Fibroblast of skin of left quadriceps (primary cell): ENCODE measurements at regions not wholly inside any gene's neighbourhood (a gene's known extent, or its start where the extent isn't known, plus 50 kb on each side); places are given as distances from the start of the nearest gene placed in this dataset.
A peak's percentile ranks its signal among the peaks of the same experiment; 100 is the strongest.

Experiments used
- DNase-seq, 2 experiments: peaks; one replicate each; pipeline ENCODE4 v3.0.0-alpha.2; 2013; ENCODE audit warnings: low read depth in 2 of 2

- no peak for DNase-seq
These were observed 513.3 kb upstream of the SEMA6D start for GRCh38 chr15:47203993-47204392.

- DNase-seq: no peak
These were observed 510.8 kb upstream of the SEMA6D start for GRCh38 chr15:47206358-47206978.

DNA sequence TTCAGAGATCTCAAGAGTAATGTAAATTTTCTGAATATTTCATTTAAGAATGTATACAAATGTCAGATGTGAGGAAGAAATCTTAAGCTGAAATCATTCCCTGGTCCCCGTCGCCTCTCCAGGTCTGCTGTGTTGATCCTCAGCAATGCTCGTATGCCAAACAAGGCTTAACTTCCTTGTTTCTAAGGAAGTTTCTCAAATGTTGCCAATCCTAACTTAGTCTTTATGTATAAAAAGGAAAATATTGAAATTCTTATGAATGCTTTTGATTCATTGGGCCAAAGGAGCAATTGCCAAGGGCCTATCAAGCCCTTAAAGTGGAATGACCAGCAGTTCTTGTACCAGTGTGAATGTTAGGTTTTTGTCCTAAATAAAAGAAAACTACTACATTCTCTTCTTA, 507.7 kb upstream of the SEMA6D start:
- no peak for DNase-seq

- DNase-seq: no peak
These were observed 504.9 kb upstream of the SEMA6D start for GRCh38 chr15:47212222-47213010.

- DNase-seq: no peak
These were observed 503.4 kb upstream of the SEMA6D start for GRCh38 chr15:47213883-47214282.

DNA sequence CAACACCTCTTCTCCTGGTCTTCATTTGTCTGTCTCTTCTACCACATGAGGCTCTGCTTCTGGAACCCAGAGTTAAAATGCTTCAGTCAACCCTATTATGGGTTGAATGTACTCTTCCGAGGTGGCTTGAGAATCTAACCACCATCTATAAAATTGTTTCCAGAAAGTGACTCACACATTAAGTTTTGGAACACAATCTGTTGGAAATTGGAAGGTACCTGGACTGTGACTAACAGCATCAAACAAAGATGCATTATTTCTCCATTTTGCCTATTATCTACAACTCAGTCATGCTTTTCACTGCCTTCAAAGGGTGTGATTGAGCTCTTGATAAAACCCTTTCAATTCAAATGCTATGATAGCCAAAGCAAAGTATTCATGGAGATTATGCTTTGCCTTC, 499.0 kb upstream of the SEMA6D start:
- no peak for DNase-seq

DNA sequence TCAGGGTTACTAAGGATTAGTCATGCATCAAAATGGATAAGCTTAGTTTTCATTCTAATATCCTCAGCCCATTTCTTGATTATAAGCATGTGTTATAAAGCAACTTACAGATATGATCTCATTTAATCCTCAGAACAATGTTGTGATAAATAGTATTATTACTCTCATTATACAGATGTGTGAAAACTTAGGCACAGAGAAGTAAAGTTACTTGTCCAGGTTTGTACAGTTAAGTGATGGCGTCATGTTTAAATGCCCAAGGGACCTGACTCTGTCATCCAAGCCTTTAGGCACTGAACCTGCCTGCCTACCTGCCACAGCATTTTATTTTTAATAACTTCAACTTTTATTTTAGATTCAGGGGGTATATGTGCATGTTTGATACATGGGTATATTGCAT, 472.9 kb upstream of the SEMA6D start:
- DNase-seq: no peak

DNA sequence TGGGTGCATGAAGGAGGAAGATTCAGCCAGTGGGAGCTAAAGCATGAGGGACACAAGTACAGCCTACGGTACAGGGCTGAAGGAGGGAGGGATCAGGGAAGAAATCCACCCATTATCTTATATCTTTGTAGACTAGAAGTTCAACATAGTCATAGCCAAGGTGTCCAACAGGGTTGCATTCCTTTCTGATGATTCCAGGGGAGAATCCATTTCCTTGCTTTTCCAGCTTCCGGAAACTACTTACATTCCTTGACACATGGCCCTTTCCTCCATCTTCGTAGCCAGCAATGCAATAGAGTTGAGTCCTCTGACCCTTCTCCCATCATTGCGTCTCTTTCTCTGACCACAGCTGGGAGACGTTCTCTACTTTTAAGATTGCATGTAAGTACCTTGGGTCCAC, 471.0 kb upstream of the SEMA6D start:
- DNase-seq: no peak

GRCh38 chr15:47258521-47258920, 458.8 kb upstream of the SEMA6D start:
- no peak for DNase-seq

DNA sequence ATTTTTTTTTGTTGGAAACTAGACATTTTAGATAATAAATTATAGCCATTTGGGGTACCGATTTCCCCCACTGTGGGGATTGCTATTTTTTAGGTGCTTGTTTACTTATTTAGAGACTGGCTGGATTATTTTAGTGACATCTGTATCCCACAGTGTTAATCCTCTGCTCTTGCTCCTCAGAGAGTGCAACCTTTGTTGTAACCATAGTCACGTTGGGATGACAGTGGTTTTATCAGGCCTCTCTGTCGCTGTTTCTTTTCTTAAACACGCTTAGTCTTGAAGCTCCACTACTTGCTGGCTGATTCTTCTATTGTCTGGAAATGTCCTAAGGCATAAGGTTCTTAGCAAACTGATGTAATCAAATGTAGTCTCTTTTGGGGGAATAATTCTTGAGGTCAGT, 451.6 kb upstream of the SEMA6D start:
- no peak for DNase-seq

- DNase-seq: no peak
These were observed 450.7 kb upstream of the SEMA6D start for GRCh38 chr15:47266566-47266965.

DNA sequence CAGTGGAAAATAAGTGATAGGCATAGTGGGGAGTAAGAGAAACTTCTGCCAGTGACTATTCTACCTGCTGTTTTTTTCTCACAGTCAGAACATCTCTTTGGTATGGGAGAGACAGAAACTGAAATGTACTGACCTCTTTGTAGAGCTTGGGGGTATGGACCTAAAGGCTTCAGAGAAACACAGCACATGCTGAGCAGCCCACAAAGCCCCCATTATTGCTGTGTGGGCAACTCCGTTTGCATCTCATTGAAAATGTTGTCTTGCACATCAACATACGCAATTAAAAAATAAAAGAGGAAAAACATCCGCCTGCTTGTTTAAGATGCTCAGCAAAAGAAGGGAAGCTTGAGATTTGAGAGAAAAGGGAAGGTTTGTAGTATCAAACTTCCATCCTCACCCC, 443.4 kb upstream of the SEMA6D start:
- no peak for DNase-seq

DNA sequence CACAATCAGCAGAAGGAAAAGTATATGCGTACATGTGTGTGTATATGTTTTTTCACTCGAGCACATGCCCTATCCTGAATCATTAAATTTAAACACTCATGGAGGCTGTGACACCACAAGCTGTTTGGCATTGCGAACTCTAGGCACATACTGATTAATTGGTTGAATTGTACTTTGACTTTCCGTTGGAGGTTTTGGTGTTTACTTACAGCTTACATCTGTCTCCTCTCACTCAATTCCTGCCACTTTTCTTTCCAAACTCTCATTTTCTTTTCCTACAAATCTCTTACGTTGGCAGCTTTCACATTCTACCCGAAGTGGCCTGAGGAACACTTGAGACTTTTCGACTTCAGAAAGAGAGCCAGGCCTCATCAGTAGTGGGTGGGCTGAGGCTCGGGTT, 434.1 kb upstream of the SEMA6D start:
- DNase-seq: no peak

GRCh38 chr15:47288794-47289193, 428.5 kb upstream of the SEMA6D start:
- DNase-seq: no peak

DNA sequence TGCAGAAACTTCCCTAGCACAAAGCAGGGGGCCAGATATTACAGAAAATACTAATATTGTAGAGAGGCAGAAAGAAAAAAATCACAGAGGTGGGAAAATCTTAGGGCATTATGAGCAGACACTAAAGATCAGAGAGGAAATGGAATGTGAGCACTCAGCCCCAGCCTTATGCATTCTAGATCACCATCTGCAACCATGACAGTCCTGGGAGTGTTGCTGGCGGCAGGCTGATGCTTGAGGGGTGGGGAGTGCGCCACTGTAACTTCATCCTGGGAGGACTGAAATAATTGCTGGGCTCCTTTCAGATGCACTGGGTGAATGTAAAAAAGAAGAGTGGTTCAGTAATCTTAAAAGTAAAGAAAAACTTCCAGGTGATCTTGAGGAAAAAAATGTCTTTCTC, 427.6 kb upstream of the SEMA6D start:
- no peak for DNase-seq

DNA sequence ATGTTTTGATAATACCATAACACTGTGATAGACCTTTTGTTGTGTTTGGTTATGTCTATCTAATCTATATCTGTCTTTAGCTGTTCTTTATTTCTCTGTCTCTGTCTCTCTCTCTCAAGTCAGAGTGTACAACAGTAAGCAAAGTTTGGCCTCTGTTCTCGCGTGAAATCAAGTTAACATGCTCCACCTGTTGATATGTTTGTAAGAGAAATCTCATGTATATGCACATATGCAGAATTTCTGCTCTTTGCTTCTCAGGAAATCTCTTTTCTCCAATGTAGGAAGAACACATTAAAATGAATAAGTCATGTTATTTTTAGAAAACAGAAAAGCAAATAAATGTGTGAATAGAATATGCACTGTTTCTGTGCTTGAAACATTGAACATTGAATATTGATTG, 425.5 kb upstream of the SEMA6D start:
- DNase-seq: no peak

DNA sequence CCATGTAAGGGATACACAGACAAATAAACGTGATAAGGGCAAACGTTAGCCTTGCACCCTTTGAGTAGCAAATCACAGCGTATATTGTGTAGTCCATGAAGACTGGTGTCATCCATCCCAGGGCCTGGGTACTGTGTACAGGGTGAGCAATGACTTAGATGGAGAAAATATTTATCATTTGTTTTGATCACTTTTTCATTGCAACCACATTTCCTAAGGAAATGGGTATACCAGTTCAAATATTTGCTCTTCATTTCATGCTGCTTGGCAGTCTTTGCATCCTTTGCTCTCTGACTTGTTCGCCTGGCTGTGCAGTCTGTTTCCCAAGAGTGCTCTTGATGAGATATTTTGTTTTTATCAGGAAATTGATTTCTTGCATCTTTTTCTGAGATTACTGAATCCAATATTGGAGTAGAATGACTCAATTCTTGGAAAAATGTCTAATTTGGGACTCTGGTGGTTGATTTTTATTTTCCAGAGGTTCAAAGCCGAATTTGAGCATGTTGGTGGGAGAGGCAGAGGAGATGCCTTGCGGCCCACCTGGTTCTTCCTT, 424.6 kb upstream of the SEMA6D start:
- DNase-seq: no peak

DNA sequence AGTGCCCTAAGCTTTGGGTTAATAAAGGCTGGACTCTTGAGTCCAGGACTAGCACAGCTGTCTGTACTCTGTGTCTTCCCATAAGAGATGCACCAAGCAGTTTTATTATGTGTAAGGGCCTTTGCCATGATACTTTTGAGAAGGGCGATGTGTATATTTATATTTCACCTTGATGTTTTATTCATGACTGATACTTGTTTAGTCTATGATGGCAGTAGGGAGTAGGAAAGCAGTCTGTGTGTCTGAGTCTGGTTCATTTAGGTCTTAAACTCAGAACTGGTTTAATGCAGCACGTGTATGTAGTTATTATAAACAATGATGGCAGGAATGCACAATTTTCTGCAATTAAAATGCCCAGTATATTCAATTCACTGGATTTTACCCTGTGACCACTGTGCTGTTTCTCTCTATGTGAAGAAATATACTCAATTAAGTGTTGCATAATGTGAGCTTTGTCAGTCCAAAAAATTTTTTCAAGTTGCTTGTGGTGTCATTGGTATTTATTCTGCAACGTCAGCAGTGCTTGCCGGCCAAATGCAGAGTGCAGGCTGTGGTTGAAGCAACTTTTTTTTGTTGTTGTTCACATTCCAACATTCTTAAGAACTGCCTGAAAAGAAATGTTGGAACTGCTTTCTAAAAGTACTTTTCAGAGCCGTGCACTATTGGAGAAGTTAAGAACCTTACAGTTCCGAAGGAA, 423.7 kb upstream of the SEMA6D start:
- peak; percentile 94 to 95 for DNase-seq

DNA sequence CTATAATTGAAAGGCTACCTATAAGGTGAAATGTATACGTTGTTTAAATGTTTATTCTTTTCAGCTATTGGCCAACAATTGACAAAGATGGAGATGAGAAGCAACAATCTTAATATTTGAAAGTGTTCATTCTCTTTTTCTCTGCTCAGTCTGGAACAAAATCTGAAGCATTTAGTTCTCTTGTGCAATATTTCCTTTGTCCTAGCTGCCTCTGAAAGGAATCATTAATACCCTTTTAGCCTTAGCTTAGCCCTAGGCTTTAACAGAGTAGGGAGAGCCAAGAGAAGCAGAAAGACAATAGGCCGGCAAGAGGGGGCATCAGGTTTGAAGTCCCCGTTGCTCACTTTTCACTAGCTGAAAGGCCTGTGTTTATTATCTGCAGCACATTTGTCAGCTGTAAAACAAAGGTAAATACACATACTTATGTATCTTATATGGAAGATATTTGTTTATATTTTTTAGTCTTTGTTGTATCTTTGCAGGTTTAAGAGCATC, 422.5 kb upstream of the SEMA6D start:
- DNase-seq: no peak

DNA sequence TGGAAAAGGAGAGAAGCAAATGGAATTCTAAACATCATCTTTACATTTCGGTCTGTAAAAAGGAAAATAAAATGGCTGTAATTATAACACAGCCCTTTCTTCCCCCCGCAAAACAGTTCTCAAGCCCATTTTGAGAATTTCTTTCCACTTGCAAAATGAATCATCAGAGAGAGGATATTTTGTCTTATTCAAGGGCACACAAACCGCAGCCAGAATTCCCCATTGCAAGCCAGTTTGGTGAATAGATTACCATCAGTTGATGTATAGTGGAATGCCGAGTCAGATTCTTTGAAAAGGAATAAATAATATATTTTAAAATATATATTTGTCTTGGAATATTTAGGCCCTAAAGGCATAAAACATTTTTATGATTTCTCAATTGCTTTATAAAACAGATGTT, 420.4 kb upstream of the SEMA6D start:
- DNase-seq: peak; percentile 4 to 21

GRCh38 chr15:47299846-47300434, 417.4 kb upstream of the SEMA6D start:
- DNase-seq: no peak

GRCh38 chr15:47300596-47300995, 416.7 kb upstream of the SEMA6D start:
- no peak for DNase-seq
